ENCODE measurements at regions not wholly inside any gene's neighbourhood (a gene's known extent, or its start where the extent isn't known, plus 50 kb on each side); places are given as distances from the start of the nearest gene placed in this dataset.

DNA sequence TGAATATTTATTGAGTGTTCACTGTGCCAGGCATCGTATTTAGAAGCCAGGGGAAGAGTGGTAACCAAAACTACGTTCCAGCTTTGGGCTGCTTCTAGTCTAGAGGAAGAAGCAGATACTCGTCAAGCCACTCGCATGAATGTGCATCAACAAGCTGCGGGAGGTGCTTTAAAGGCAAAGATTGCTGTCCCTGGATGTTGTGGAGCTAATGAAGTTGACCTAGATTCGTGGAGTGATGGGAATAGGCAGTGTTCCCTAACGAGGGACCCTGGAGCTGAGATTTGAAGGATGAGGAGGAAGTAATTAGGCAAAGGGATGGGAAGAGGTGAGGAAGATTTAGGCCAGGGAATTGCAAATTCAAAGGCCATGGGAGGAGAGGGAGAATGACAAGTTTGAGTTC, 118.9 kb downstream of the TMEM170B start:
- TF ChIP-seq, protein P1, sequence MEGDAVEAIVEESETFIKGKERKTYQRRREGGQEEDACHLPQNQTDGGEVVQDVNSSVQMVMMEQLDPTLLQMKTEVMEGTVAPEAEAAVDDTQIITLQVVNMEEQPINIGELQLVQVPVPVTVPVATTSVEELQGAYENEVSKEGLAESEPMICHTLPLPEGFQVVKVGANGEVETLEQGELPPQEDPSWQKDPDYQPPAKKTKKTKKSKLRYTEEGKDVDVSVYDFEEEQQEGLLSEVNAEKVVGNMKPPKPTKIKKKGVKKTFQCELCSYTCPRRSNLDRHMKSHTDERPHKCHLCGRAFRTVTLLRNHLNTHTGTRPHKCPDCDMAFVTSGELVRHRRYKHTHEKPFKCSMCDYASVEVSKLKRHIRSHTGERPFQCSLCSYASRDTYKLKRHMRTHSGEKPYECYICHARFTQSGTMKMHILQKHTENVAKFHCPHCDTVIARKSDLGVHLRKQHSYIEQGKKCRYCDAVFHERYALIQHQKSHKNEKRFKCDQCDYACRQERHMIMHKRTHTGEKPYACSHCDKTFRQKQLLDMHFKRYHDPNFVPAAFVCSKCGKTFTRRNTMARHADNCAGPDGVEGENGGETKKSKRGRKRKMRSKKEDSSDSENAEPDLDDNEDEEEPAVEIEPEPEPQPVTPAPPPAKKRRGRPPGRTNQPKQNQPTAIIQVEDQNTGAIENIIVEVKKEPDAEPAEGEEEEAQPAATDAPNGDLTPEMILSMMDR (IDR thresholded peaks at IDR 0.05; ENCODE audit: low read depth, low read length) = no peak
- TF ChIP-seq EZH2phosphoT487 (IDR thresholded peaks at IDR 0.05; ENCODE audit: low read depth) = no peak
